MCF 10A (cell line): ENCODE measurements at regions not wholly inside any gene's neighbourhood (a gene's known extent, or its start where the extent isn't known, plus 50 kb on each side); places are given as distances from the start of the nearest gene placed in this dataset.
A peak's percentile ranks its signal among the peaks of the same experiment; 100 is the strongest.

Source experiments
- BruUV-seq: library from RNA; stranded (reverse); fragments of 400-500 nt; replicated peaks from 2 replicates; lab custom pipeline; 2021; lab: Mats Ljungman, UMichigan
- CTCF ChIA-PET: fragments of 300-600 bp; sonication (Branson Sonifier 250); formaldehyde crosslinking; extraction: SDS; loops from one replicate; lab custom pipeline; 2021; ENCODE audit warnings: antibody characterized with exemption, inconsistent platforms; lab: Yijun Ruan, JAX
- POLR2A ChIA-PET: fragments of 300-600, 350-650 bp; sonication (Branson Sonifier 250); formaldehyde crosslinking; extraction: SDS; loops from one replicate; lab custom pipeline; 2020; ENCODE audit warnings: antibody characterized with exemption, inconsistent platforms; lab: Yijun Ruan, JAX
- DNase-seq: peaks from one replicate; pipeline ENCODE4 v3.0.0-alpha.2; 2018; ENCODE audit not compliant: unreplicated experiment
- H3K27ac Mint-ChIP-seq: one replicate; pipeline ENCODE4 v1.8.0; 2022; ENCODE audit warnings: mild to moderate bottlenecking, low read depth, mixed read lengths; ENCODE audit not compliant: unreplicated experiment
- H3K27me3 Mint-ChIP-seq: one replicate; pipeline ENCODE4 v1.8.0; 2022; ENCODE audit warnings: mixed read lengths; ENCODE audit not compliant: insufficient read depth, unreplicated experiment
- H3K36me3 Mint-ChIP-seq: one replicate; pipeline ENCODE4 v1.8.0; 2022; ENCODE audit warnings: mild to moderate bottlenecking, moderate library complexity, mixed read lengths; ENCODE audit not compliant: insufficient read depth, unreplicated experiment
- H3K4me1 Mint-ChIP-seq: one replicate; pipeline ENCODE4 v1.8.0; 2022; ENCODE audit warnings: mixed read lengths; ENCODE audit not compliant: insufficient read depth, unreplicated experiment
- H3K4me3 Mint-ChIP-seq: one replicate; pipeline ENCODE4 v1.8.0; 2022; ENCODE audit warnings: mild to moderate bottlenecking, moderate library complexity, mixed read lengths; ENCODE audit not compliant: unreplicated experiment
- H3K9me3 Mint-ChIP-seq: one replicate; pipeline ENCODE4 v1.8.0; 2022; ENCODE audit warnings: mixed read lengths; ENCODE audit not compliant: unreplicated experiment
- CTCF ChIP-seq: fragments of 200-600 bp; IDR thresholded peaks from one replicate; pipeline ENCODE4 v1.8.0; 2022; ENCODE audit warnings: antibody characterized with exemption, mild to moderate bottlenecking; ENCODE audit not compliant: unreplicated experiment
- intact Hi-C: fragments of 100-400 bp; cut with micrococcal nuclease; formaldehyde crosslinking; loops from 2 replicates; pipeline ENCODE4 v1.14.1; 2022

GRCh38 chr2:128773641-128774319 lies 455.1 kb upstream of the HS6ST1 start:
- POLR2A ChIA-PET, result no interaction called here
- CTCF ChIA-PET, result interaction anchor here (0.5 to 1.0 kb wide), 2 partner anchors 10 to 263 kb away, joined by 3 read pairs; no protein-coding TSS in a partner anchor
- BruUV-seq, result no TSS peak
- no peaks in the 10 kb centered on the region for H3K9me3 Mint-ChIP-seq
- no peaks in the 10 kb centered on the region for H3K4me1 Mint-ChIP-seq
- H3K27ac Mint-ChIP-seq, result no peak overlapping the region
- intact Hi-C loops, result no loop called here
- H3K36me3 Mint-ChIP-seq, result no peaks in the 10 kb centered on the region
- no peak overlapping the region for H3K4me3 Mint-ChIP-seq
- H3K27me3 Mint-ChIP-seq, result no peaks in the 10 kb centered on the region
- no peak for DNase-seq
- TF ChIP-seq CTCF, result no peak

GRCh38 chr2:128774320-128775216 lies 455.9 kb upstream of the HS6ST1 start:
- intact Hi-C loops, result no loop called here
- Mint-ChIP-seq H3K36me3 (no peaks in the 10 kb centered on the region), H3K4me1 (no peaks in the 10 kb centered on the region), H3K4me3 (no peak overlapping the region), H3K27me3 (no peaks in the 10 kb centered on the region), H3K9me3 (no peaks in the 10 kb centered on the region), H3K27ac (no peak overlapping the region)
- CTCF ChIA-PET, result interaction anchor here (0.7 kb wide), 1 partner anchor 452 kb away, joined by 3 read pairs; no protein-coding TSS in a partner anchor
- BruUV-seq, result no TSS peak
- DNase-seq, result peak; percentile 3
- TF ChIP-seq CTCF, result no peak
- POLR2A ChIA-PET, result no interaction called here

GRCh38 chr2:128775217-128775913 lies 456.7 kb upstream of the HS6ST1 start:
- no peak overlapping the region for H3K4me3 Mint-ChIP-seq
- no peak for TF ChIP-seq CTCF
- CTCF ChIA-PET, result interaction anchor here (3.0 kb wide), 1 partner anchor 20 kb away, joined by 11 read pairs; no protein-coding TSS in a partner anchor

More at GRCh38 chr2:128775217-128775913, 456.7 kb upstream of the HS6ST1 start:
- Mint-ChIP-seq H3K4me1 (no peaks in the 10 kb centered on the region), H3K9me3 (no peaks in the 10 kb centered on the region), H3K36me3 (no peaks in the 10 kb centered on the region), H3K27me3 (no peaks in the 10 kb centered on the region), H3K27ac (no peak overlapping the region)
- no peak for DNase-seq
- intact Hi-C loops, result no loop called here
- POLR2A ChIA-PET, result no interaction called here
- no TSS peak for BruUV-seq
